ENCODE measurements at regions not wholly inside any gene's neighbourhood (a gene's known extent, or its start where the extent isn't known, plus 50 kb on each side); places are given as distances from the start of the nearest gene placed in this dataset.

- no peak for TF ChIP-seq CTCF (IDR thresholded peaks at IDR 0.05; ENCODE audit: poor library complexity, severe bottlenecking)
- no peak for TF ChIP-seq EZH2 (IDR thresholded peaks at IDR 0.05; ENCODE audit: borderline replicate concordance, insufficient read depth, low read length, poor library complexity, severe bottlenecking)
- no peak for TF ChIP-seq POLR2AphosphoS5 (IDR thresholded peaks at IDR 0.05)
- TF ChIP-seq RAD21 (conservative IDR thresholded peaks at IDR 0.05) = no peak
- no peak for TF ChIP-seq EP300 (conservative IDR thresholded peaks at IDR 0.05; ENCODE audit: poor library complexity, severe bottlenecking)
- TF ChIP-seq REST (IDR thresholded peaks at IDR 0.05; ENCODE audit: borderline replicate concordance) = no peak
- TF ChIP-seq SMC3 (conservative IDR thresholded peaks at IDR 0.05; ENCODE audit: poor library complexity) = no peak
- TF ChIP-seq MXI1 (conservative IDR thresholded peaks at IDR 0.05; ENCODE audit: poor library complexity, severe bottlenecking) = no peak
- TF ChIP-seq TAF1 (IDR thresholded peaks at IDR 0.05; ENCODE audit: low read depth) = no peak
Observed at GRCh38 chr17:56000411-56000810, 152.9 kb upstream of the ANKFN1 start.
